ENCODE measurements at regions not wholly inside any gene's neighbourhood (a gene's known extent, or its start where the extent isn't known, plus 50 kb on each side); places are given as distances from the start of the nearest gene placed in this dataset.
A peak's percentile ranks its signal among the peaks of the same experiment; 100 is the strongest.

DNA sequence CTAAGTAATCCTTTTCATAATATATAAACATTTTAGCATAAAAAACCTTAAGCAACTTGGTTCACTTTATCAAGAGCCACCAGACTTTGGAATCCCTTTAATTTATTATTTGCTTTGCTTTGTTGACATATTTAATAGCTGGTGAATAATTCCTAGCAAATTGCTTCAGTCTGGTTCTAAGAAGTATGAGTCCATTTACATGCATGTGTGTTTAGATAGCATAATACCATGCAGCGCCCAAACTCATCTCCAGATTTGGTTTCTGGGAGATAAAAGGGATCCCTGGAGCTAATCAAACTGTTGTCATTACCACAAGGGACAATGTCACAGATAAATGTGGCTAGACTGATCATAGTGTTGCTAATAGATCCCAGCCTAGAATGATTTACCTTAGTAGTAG, 111.8 kb downstream of the TMEM144 start:
- no peak for TF ChIP-seq POLR2A (IDR thresholded peaks at IDR 0.05; ENCODE audit: extremely low read depth, insufficient read length)
- TF ChIP-seq MYC (IDR thresholded peaks at IDR 0.05; ENCODE audit: low read depth, low read length) = no peak
- TF ChIP-seq, protein P1, sequence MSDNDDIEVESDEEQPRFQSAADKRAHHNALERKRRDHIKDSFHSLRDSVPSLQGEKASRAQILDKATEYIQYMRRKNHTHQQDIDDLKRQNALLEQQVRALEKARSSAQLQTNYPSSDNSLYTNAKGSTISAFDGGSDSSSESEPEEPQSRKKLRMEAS (IDR thresholded peaks at IDR 0.05; ENCODE audit: low read depth, low read length) = no peak
- TF ChIP-seq, protein P2, sequence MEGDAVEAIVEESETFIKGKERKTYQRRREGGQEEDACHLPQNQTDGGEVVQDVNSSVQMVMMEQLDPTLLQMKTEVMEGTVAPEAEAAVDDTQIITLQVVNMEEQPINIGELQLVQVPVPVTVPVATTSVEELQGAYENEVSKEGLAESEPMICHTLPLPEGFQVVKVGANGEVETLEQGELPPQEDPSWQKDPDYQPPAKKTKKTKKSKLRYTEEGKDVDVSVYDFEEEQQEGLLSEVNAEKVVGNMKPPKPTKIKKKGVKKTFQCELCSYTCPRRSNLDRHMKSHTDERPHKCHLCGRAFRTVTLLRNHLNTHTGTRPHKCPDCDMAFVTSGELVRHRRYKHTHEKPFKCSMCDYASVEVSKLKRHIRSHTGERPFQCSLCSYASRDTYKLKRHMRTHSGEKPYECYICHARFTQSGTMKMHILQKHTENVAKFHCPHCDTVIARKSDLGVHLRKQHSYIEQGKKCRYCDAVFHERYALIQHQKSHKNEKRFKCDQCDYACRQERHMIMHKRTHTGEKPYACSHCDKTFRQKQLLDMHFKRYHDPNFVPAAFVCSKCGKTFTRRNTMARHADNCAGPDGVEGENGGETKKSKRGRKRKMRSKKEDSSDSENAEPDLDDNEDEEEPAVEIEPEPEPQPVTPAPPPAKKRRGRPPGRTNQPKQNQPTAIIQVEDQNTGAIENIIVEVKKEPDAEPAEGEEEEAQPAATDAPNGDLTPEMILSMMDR (IDR thresholded peaks at IDR 0.05; ENCODE audit: low read depth, low read length) = no peak
- no peak overlapping the region for H3K4me3 ChIP-seq (ENCODE audit: low read depth, low read length)
- DNase-seq (ENCODE audit: low read depth) = no peak

DNA sequence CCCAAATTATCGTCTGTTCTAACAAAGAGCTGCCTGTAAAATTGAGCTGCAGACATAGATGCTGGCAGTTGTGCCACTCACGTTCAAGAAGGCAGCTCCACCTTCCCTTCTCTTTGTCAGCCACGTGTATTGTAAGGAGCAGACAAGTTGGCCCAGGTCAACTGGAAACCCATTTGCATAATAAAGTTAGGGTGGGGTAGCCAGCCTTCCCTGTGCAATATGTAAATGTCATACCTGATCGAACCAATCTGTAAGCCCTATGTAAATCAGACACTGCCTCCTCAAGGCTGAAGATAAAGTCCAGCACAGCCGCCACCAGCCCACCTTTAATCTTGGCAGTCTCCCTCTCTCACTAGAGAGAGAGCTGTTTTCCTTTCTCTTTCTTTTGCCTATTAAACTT, 117.2 kb downstream of the TMEM144 start:
- peak; percentile 3 for DNase-seq (ENCODE audit: low read depth)
- TF ChIP-seq, protein P2 (IDR thresholded peaks at IDR 0.05; ENCODE audit: low read depth, low read length) = no peak
- TF ChIP-seq, protein P1 (IDR thresholded peaks at IDR 0.05; ENCODE audit: low read depth, low read length) = no peak
- no peak for TF ChIP-seq POLR2A (IDR thresholded peaks at IDR 0.05; ENCODE audit: extremely low read depth, insufficient read length)
- no peak for TF ChIP-seq MYC (IDR thresholded peaks at IDR 0.05; ENCODE audit: low read depth, low read length)
- H3K4me3 ChIP-seq (ENCODE audit: low read depth, low read length) = no peak overlapping the region

DNA sequence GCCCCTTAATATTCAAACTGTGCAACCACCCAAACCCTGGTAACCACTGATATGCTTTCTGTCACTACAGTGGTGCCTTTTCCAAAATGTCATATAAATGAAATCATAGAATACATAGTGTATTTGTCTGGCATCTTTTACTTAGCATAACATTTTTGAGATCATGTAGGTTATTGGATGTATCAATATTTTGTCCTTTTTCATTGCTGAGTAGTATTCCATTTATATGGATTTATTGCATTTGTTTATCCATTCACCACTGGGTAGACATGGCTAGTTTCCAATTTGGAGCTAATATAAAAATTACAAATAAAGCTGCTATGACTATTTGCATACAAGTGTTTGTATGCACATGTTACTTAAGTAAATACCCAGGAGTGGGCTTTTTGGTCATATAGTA, 121.6 kb downstream of the TMEM144 start:
- H3K4me3 ChIP-seq (ENCODE audit: low read depth, low read length) = no peak overlapping the region
- no peak for DNase-seq (ENCODE audit: low read depth)
- TF ChIP-seq, protein P1 (IDR thresholded peaks at IDR 0.05; ENCODE audit: low read depth, low read length) = no peak
- TF ChIP-seq MYC (IDR thresholded peaks at IDR 0.05; ENCODE audit: low read depth, low read length) = no peak

- H3K4me3 ChIP-seq (ENCODE audit: low read depth, low read length) = no peak overlapping the region
- no peak for DNase-seq (ENCODE audit: low read depth)
- TF ChIP-seq POLR2A (IDR thresholded peaks at IDR 0.05; ENCODE audit: extremely low read depth, insufficient read length) (no peak), MYC (IDR thresholded peaks at IDR 0.05; ENCODE audit: low read depth, low read length) (no peak)
- TF ChIP-seq, protein P1 (IDR thresholded peaks at IDR 0.05; ENCODE audit: low read depth, low read length) = no peak
Measured at GRCh38 chr4:158333820-158334219, 123.5 kb downstream of the TMEM144 start.

- no peak overlapping the region for H3K4me3 ChIP-seq (ENCODE audit: low read depth, low read length)
- TF ChIP-seq, protein P2 (IDR thresholded peaks at IDR 0.05; ENCODE audit: low read depth, low read length) = no peak
- no peak for TF ChIP-seq MYC (IDR thresholded peaks at IDR 0.05; ENCODE audit: low read depth, low read length)
- no peak for TF ChIP-seq POLR2A (IDR thresholded peaks at IDR 0.05; ENCODE audit: extremely low read depth, insufficient read length)
- TF ChIP-seq, protein P1 (IDR thresholded peaks at IDR 0.05; ENCODE audit: low read depth, low read length) = no peak
- no peak for DNase-seq (ENCODE audit: low read depth)
Measured at GRCh38 chr4:158341896-158342295, 131.6 kb downstream of the TMEM144 start.

- no peak for DNase-seq (ENCODE audit: low read depth)
- no peak for TF ChIP-seq POLR2A (IDR thresholded peaks at IDR 0.05; ENCODE audit: extremely low read depth, insufficient read length)
- TF ChIP-seq, protein P2 (IDR thresholded peaks at IDR 0.05; ENCODE audit: low read depth, low read length) = no peak
- TF ChIP-seq, protein P1 (IDR thresholded peaks at IDR 0.05; ENCODE audit: low read depth, low read length) = no peak
- no peak overlapping the region for H3K4me3 ChIP-seq (ENCODE audit: low read depth, low read length)
Measured at GRCh38 chr4:158346576-158346975, 136.3 kb downstream of the TMEM144 start.

GRCh38 chr4:158347556-158347955, 137.3 kb downstream of the TMEM144 start:
- no peak for DNase-seq (ENCODE audit: low read depth)
- no peak overlapping the region for H3K4me3 ChIP-seq (ENCODE audit: low read depth, low read length)
- TF ChIP-seq, protein P1 (IDR thresholded peaks at IDR 0.05; ENCODE audit: low read depth, low read length) = no peak
- TF ChIP-seq MYC (IDR thresholded peaks at IDR 0.05; ENCODE audit: low read depth, low read length) (no peak), POLR2A (IDR thresholded peaks at IDR 0.05; ENCODE audit: extremely low read depth, insufficient read length) (no peak)
- TF ChIP-seq, protein P2 (IDR thresholded peaks at IDR 0.05; ENCODE audit: low read depth, low read length) = no peak
